Activated CD4-positive, CD25-positive, alpha-beta regulatory T cell treated with anti-CD3 and anti-CD28 coated beads, Interleukin-2, amount 50 U/mL, for 24 hours (primary cell): ENCODE measurements at regions not wholly inside any gene's neighbourhood (a gene's known extent, or its start where the extent isn't known, plus 50 kb on each side); places are given as distances from the start of the nearest gene placed in this dataset.

ENCODE experiments used
- ATAC-seq, 2 donors: fragments of 150-1000 bp; cut with Tn5 transposase; one replicate each; pipeline ENCODE4 v1.10.0; 2021; ENCODE audit warnings: mild to moderate bottlenecking in 1 of 2, moderate library complexity in 1 of 2

GRCh38 chr11:70575396-70576060, 177.2 kb downstream of the CTTN start:
- no peak for ATAC-seq

GRCh38 chr11:70577258-70577603, 178.9 kb downstream of the CTTN start:
- ATAC-seq, result no peak

DNA sequence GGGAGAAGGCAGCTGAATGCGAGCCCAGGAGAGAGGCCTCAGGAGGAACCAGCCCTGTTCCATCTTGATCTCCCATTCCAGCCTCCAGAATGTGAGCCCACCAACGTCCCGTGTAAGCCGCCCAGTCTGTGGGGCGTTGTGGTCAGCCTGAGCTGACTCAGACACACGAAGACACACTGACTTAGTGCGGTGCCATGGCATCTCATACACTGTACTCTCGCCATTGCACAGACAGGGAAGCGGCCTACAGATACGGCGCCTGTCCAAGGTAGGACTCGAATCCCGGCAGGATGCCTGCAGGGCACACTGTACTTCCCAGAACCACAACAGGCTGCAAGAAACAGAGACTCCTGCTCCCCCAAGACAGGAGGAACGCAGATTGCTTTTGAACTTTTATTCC, 179.6 kb downstream of the CTTN start:
- no peak for ATAC-seq

DNA sequence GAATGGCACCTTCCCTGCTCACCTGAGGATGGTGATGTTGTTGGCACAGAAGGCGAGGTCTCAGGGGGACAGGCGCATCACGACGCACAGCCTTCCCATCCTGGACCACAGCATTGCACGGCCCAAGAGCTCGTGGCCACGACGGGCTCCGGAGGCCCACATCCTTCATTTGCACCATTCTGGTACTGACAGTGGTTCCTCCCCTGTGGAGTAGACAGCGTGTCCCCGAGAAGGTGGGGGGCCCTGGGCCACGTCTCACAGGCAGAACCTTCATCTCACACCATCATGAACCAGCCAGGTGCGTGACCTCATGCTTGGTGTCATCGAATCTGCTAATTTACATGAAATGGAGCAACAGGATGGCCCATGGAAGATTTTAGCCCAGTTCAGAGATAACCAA, 180.0 kb downstream of the CTTN start:
- ATAC-seq, result no peak

- ATAC-seq, result no peak
Measured at GRCh38 chr11:70578831-70579230, 180.5 kb downstream of the CTTN start.

DNA sequence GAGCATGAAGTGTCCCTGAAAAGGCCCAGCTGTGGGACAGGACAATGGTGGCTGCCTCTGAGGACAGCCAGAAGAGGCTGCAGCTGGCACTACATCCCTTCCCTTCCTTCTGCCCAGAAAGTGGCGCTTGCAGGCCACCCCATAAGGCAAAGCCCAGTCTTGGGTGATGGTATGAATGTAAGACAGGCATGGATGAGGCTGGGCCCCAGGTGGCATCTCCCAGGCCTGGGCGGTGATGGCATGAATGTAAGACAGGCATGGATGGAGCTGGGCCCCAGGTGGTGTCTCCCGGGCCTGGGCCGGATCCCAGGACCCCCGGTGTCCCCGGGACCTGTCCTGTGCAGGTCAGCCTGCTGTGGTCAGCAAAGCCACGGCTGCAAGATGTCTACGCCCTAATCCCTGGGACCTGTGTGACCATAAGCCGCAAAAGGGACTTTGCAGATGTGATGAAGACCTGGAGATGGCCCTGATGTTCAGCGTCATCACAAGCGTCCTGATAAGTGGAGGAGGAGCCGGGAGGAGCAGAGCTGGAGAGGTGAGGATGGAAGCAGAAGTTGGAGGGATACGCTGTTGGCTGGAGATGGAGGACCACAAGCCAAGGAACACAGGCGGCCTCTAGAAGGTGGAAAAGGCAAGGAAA, 181.1 kb downstream of the CTTN start:
- ATAC-seq, result no peak

GRCh38 chr11:70580036-70580805, 181.9 kb downstream of the CTTN start:
- ATAC-seq, result no peak

- no peak for ATAC-seq
Measured at GRCh38 chr11:70581991-70582885, 183.9 kb downstream of the CTTN start.

DNA sequence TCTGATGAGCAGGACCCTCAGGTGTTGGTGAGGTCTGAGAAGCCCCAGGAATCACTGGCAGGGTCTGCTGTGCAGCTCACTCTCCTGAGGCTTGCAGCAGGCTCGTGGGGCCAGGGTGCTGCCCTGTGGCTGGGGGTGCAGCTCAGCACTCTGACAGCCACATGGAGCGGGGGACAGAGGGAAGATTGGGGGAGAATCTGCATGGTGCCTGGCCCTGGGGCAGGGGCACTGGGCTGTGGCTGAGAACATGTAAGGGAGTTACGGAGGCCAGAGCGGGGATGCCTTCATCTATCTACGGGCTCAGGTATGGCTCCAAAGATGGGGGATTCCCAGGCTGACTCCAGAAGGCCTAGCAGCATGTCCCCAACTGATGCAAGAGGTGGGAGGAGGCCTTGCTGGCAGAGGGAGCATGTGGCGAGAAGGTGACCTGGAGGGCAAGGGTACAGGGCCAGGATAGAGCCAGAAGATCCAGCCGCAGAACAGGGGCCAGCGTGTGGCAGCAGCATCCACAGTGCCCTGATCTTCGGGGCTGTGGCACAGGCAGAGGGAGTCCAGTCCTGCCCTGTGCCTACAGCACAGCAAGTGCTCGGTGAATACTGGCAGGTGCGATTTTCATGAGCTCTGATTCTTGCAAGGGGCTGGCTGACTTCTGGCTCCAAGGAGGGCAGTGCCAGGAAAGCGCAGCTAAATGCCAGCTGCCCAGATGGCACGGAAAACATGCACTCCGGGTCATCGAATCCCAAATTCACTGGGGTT, 184.7 kb downstream of the CTTN start:
- no peak for ATAC-seq

DNA sequence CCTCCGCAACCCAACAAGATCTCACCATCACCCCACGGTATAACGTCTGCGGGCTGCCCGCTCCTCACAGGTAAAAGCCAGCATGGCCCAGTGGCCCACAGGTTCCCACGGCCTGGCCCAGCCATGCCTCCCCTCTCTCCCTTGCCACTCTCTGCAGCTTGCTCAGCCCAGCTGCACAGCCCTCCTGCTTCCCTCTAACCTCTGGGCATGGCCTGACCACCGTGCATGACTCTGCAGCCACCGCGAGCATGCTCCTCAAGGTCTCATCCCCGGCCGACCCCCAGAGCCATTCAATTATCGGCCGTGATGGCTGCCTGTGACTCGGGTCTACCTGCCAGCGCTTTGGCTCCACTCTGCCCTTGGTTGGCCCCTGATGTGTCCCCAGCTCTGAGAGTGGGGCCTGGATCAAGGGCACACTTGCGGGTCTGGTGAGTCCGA, 185.5 kb downstream of the CTTN start:
- no peak for ATAC-seq

DNA sequence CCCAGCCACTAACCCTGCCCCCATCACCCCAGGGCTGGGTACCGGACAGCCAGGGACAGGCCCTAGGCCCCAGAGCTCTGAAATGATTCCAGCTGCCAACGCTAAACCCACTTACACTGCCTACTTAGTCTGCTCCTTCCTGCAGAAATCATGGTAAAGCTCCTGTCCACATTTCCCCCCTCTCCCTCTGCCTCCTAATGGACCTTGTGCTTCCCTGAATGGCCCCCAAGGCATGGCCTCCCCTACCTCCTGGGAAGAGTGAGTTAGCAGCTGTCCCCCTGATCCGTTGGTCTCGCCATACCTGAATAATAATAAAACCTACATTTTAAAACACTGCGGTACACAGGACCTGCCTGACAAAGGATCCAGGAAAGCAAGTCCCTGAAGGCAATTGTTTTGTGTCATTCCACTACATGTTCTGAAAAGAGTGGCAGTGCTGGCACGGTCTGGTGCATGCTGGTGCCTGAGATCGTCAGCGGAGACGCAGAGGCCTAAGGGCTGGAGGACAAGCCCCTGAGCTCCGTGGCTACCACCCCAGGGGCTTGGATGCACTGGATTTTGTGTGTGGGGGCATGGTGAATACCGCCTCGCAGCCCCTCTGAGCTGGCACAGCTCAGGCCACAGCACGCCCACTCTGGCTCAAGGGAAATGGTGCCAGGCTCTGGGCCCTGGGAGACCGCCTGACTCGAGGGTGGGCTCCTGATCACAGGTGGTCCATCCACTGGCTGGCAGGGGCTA, 186.3 kb downstream of the CTTN start:
- ATAC-seq, result no peak

DNA sequence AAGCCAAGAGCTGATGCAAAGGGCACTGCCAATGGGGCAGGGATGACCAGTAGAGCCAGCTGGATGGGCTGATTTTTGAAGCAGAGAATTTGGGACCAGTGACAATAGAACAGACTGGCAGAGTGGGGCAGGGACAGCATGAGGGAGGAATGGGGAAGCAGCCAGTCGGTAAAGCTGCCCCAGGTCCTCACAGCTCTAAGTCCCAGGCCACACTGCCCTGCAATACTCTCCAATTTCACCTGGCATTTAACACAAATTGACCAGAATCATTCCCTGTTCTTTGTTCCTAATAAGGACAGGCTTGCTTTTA, 186.9 kb downstream of the CTTN start:
- ATAC-seq, result no peak

DNA sequence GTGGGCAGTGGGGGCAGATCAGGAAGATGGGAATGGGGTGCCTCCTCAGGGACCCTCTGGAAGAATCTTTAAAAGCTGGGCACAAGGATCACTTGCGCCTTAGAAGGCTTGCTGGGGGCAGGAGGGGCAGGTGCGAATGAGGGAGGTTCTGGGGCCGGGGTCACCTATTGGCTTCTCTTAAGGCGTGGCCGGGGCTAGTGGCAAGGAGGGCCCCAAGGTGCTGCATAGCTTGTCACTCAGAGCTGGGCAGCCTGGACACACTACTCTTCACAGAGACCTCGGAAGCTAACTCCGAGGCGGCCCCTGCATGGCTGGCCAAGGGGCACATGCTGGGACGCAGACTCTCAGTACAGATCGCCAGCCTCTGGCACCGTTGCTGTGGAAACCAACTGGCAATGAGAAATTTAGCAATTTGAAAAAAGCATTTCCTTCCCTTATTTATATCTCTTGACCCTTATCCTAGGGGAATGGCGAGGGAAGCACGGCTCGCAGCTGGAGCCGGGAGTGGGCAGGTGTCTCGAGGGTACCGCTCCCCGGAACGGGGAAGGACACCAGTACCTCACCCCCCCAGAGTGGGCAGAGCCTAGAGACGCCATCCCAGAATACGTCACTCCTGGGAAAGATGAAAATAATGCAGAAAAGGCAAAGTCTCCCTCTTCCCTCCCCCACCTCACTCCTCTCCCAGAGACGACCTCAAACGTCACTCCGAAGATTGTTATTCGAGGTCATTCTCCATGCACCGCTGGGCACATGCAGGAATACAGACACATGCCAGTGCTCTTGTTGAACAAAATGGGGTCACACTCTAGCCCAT, 188.1 kb downstream of the CTTN start:
- no peak for ATAC-seq

- no peak for ATAC-seq
Measured at GRCh38 chr11:70587075-70587389, 188.7 kb downstream of the CTTN start.

DNA sequence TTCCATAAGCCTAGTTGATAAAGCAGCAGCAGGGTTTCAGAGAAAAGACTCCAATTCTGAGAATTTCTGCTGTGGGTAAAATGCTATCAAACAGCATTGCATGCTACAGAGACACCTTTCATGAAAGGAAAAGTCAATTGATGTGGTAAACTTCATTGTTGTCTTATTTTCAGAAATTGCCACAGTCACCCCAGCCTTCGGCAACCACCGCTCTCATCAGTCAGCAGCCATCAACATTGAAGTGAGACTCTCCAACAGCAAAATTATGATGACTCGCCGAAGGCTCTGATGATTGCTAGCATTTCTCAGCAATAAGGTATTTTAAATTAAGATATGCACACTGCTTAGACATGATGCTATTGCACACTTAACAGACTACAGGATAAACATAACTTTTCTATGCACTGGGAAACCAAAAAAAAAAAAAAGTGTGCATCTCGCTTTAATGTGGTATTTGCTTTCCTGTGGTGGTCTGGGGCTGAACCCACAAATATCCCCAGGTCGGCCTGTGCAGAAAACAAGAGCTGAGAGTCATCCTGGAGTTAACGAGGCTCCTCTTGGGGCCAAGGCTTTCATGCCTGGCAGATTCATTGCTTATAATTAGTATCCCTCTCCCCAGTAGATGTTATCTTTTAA, 192.1 kb downstream of the CTTN start:
- no peak for ATAC-seq

- ATAC-seq, result no peak
Measured at GRCh38 chr11:70592641-70593165, 194.4 kb downstream of the CTTN start.

- no peak for ATAC-seq
Measured at GRCh38 chr11:70593446-70593983, 195.2 kb downstream of the CTTN start.

GRCh38 chr11:70594031-70594430, 195.7 kb downstream of the CTTN start:
- no peak for ATAC-seq

DNA sequence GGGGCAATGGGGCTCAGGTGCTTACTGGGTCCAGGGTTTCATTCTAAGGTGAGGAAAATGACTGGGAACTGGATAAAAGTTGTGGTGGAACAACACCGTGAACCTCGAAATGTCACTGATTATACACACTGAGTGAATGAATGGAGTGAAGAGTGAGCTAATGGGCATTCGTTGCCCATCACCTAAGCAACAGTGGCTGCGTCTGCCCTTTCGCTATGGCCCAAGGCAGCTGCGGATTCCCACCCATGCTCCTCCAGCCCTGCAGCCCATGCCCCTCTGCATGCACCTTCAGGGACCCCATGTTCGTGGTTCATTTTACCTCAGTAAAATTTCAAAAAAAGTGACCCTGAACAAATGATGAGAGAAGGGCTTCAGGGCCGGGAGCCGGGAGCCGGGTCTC, 196.3 kb downstream of the CTTN start:
- ATAC-seq, result no peak

DNA sequence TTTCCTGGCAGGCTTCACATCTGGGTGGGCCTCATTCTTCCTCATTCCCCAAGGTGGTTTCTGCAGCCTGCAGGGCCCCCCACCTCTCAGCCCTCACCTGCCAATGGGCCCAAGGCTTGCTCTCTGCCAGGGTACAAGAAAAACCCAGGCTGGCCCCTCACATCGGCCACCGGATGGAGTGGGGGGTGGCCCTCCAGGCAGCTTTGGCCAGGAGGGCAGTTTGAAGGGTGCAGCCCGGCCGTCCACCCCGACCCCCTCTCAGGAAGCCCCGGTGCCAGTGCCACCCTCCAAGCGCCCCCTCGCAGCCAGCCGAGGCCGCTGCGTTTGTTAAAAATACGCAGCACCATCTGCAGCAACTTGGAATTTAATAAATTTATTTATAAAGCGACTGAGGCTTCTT, 196.7 kb downstream of the CTTN start:
- no peak for ATAC-seq
